GM21786 (cell line): ENCODE measurements at regions not wholly inside any gene's neighbourhood (a gene's known extent, or its start where the extent isn't known, plus 50 kb on each side); places are given as distances from the start of the nearest gene placed in this dataset.

Experiments used
- ATAC-seq: cut with Tn5 transposase; IDR thresholded peaks from one replicate; pipeline ENCODE4 v1.9.1; 2021; ENCODE audit not compliant: unreplicated experiment

GRCh38 chr2:222064286-222064685 is 234.5 kb downstream of the PAX3 start:
- ATAC-seq = no peak

- no peak for ATAC-seq
Measured at GRCh38 chr2:222058819-222059445, 239.9 kb downstream of the PAX3 start.

GRCh38 chr2:222057347-222058073 is 241.3 kb downstream of the PAX3 start:
- no peak for ATAC-seq

GRCh38 chr2:222055328-222055727 is 243.5 kb downstream of the PAX3 start:
- no peak for ATAC-seq

GRCh38 chr2:222054813-222055212 is 244.0 kb downstream of the PAX3 start:
- ATAC-seq = no peak

- no peak for ATAC-seq
Measured at GRCh38 chr2:222052934-222053367, 245.8 kb downstream of the PAX3 start.

GRCh38 chr2:222050981-222051380 is 247.8 kb downstream of the PAX3 start:
- ATAC-seq = no peak

GRCh38 chr2:222049946-222050345 is 248.9 kb downstream of the PAX3 start:
- ATAC-seq = no peak

- ATAC-seq = no peak
Measured at GRCh38 chr2:222043897-222044296, 254.9 kb downstream of the PAX3 start.

- ATAC-seq = no peak
Measured at GRCh38 chr2:222042666-222043065, 256.1 kb downstream of the PAX3 start.

GRCh38 chr2:222040333-222040732 is 258.5 kb downstream of the PAX3 start:
- no peak for ATAC-seq

- ATAC-seq = no peak
Measured at GRCh38 chr2:222039821-222040220, 259.0 kb downstream of the PAX3 start.

- no peak for ATAC-seq
Measured at GRCh38 chr2:222038067-222038802, 260.6 kb downstream of the PAX3 start.

- no peak for ATAC-seq
Measured at GRCh38 chr2:222037211-222037610, 261.6 kb downstream of the PAX3 start.

GRCh38 chr2:222034058-222034457 is 264.7 kb downstream of the PAX3 start:
- no peak for ATAC-seq

- no peak for ATAC-seq
Measured at GRCh38 chr2:222033541-222033940, 265.3 kb downstream of the PAX3 start.

- ATAC-seq = no peak
Measured at GRCh38 chr2:222025881-222026271, 272.9 kb downstream of the PAX3 start.

- no peak for ATAC-seq
Measured at GRCh38 chr2:222024932-222025880, 273.6 kb downstream of the PAX3 start.

- ATAC-seq = no peak
Measured at GRCh38 chr2:222017252-222017850, 281.4 kb downstream of the PAX3 start.

- no peak for ATAC-seq
Measured at GRCh38 chr2:222013889-222014288, 284.9 kb downstream of the PAX3 start.
